Naive B cell (primary cell): ENCODE measurements at regions not wholly inside any gene's neighbourhood (a gene's known extent, or its start where the extent isn't known, plus 50 kb on each side); places are given as distances from the start of the nearest gene placed in this dataset.

Source experiments
- ATAC-seq, 2 donors: fragments of 150-1000 bp; cut with Tn5 transposase; 2 replicates each; pipeline ENCODE4 v1.10.0; 2021; ENCODE audit warnings: low read depth in 2 of 2, mild to moderate bottlenecking in 2 of 2, moderate library complexity in 2 of 2
- DNase-seq: peaks from one replicate; pipeline ENCODE4 v3.0.0; 2022
- H3K27ac Mint-ChIP-seq, 6 donors: one replicate each; pipeline ENCODE4 v1.8.0; 2020 to 2022; ENCODE audit warnings: mild to moderate bottlenecking in 6 of 6, mixed read lengths in 6 of 6, moderate library complexity in 5 of 6, inconsistent platforms in 2 of 6
- H3K27me3 Mint-ChIP-seq, 3 donors: one replicate each; pipeline ENCODE4 v1.8.0; 2021 to 2022; ENCODE audit warnings: mixed read lengths in 3 of 3, mild to moderate bottlenecking in 1 of 3
- H3K36me3 Mint-ChIP-seq, 2 donors: one replicate each; pipeline ENCODE4 v1.8.0; 2020 to 2022; ENCODE audit warnings: mixed read lengths in 2 of 2, inconsistent platforms in 1 of 2, mild to moderate bottlenecking in 1 of 2
- H3K4me1 Mint-ChIP-seq, 3 donors: one replicate each; pipeline ENCODE4 v1.8.0; 2020 to 2022; ENCODE audit warnings: mixed read lengths in 3 of 3, inconsistent platforms in 1 of 3, mild to moderate bottlenecking in 1 of 3, moderate library complexity in 1 of 3
- H3K4me3 Mint-ChIP-seq, 8 donors: one replicate each; pipeline ENCODE4 v1.8.0; 2020 to 2022; ENCODE audit warnings: mild to moderate bottlenecking in 8 of 8, mixed read lengths in 8 of 8, moderate library complexity in 8 of 8, inconsistent platforms in 2 of 8
- H3K9me3 Mint-ChIP-seq, 7 donors: one replicate each; pipeline ENCODE4 v1.8.0; 2020 to 2022; ENCODE audit warnings: mixed read lengths in 7 of 7, mild to moderate bottlenecking in 5 of 7, inconsistent platforms in 2 of 7, moderate library complexity in 1 of 7

DNA sequence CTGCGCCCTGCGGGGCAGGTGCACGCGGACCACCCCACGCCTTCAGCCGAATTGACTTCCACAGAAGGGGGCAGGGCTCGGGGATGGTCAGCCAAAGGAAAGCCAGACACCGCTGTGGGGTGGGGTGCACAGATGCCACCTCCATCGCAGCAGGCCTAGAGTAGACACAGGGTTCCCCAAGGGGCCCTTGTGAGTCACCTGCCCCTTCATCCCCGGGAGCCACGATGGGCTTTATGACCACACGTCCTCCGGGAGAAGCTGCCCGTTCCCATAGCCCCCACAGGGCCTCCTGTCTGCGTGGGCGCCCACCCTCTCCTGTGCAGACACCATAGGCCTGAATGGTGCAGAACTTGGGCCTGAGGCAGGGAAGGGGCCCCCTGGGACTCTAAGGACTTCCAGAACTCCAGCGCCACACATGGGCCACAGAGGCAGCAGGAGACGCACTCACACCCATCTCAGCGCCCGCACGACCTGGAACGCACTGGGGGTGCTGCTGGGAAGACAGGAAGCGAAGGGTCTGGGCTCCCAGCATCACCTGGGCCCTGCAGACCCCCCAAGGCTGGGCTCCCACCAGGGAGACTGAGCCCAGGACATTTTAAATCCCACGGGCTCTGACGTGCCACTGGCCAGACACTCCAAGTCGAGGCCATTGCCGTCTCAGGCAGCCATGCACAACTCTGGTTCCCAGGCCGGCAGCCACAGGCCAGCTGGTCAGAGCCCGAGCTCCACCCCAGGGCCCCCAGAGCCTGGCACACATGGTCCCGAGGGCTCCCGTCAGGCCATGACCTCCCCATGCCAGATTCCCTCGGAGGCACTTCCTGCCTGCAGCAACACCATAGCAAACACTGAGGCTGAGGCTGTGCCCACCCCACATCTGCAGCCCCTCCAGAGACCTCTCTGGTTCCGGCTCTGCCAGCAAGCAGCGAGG is 134.2 kb downstream of the DLL1 start:
- no peak overlapping the region for H3K4me3 Mint-ChIP-seq
- DNase-seq = no peak

DNA sequence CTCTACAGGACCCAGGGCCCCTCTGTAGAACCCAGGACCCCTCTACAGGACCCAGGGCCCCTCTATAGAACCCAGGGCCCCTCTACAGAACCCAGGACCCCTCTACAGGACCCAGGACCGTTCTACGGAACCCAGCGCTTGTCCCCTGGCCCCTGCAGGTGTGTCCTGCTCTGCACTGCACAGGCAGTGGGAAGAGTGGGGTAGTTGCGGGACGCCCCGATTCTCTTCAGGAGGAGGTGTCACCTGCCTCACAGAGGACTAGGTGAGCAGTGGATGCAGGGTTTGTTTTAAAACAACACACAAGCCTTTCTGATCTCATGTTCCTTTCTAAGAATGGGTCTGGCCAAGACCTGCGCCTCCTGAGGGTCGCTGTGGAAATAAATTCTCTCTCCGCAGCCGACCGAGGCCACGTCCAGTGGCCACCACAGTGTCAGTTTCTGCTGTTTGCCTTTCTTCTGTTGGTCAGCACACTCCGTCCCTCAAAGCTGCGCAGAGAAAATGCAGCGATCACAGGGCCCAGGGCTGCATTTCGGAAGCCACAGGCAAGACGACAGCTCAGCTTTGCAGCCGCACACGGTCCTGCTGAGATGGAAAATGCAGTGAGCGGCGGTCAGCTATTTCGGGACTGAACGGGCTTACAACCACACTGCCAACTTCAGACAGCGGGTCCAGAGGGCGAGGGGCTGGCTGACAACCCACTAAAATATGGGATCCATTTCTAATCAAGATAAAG is 135.2 kb downstream of the DLL1 start:
- Mint-ChIP-seq H3K36me3 (no peaks in the 10 kb centered on the region), H3K27me3 (peaks cover 18 to 36% (median 36%) of the 10 kb centered on the region in 3 donors), H3K9me3 (no peaks in the 10 kb centered on the region), H3K4me3 (no peak overlapping the region), H3K27ac (no peak overlapping the region), H3K4me1 (no peaks in the 10 kb centered on the region)
- DNase-seq (no peak), ATAC-seq (no peak)

More for the DNA sequence above, 134.2 kb downstream of the DLL1 start:
- Mint-ChIP-seq H3K36me3 (no peaks in the 10 kb centered on the region), H3K27me3 (peaks cover 11 to 25% (median 25%) of the 10 kb centered on the region in 3 donors), H3K27ac (no peak overlapping the region), H3K4me1 (no peaks in the 10 kb centered on the region), H3K9me3 (no peaks in the 10 kb centered on the region)
- no peak for ATAC-seq

DNA sequence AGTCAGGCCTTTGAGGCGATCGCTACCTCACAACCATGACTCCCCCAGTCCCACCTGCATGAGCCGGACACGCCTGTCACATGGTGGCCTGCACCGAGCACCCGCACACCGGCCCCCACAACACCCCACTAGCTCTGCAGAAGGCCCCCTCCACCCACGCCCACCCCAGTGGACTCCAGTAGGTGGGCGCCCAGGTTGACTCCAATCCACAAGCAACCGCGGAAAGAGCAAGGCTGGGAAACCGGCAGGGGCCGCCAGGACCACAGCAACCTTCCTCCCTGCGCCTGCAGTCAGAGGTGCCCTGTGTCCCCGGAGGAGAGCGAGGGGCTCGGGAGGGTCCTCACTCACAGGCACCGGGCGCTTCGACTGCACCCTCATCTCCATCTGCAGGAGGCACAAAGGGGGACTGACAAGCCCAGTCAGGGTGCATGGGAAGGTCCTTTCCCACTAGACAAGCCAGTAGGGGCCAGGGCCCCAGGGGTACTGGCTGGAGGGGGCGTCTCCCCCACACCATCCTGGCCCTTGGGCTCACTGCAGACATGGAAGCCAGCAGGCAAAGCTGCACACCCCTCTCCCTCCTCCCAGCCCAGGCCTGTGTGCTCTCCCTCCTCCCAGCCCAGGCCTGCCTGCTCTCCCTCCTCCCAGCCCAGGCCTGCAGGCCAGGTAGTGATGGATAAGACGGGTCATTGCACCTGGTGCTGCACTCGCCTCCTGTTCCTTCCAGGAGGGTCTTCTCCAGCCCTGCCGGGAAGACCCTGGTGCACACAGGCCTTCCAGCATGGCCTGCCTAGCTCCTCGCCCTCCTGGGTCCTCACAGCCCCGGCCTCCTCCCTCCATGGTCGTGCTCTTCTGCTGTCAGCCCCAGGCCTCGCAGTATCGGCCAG is 137.2 kb downstream of the DLL1 start:
- no peak overlapping the region for H3K27ac Mint-ChIP-seq
- H3K4me3 Mint-ChIP-seq = no peak overlapping the region

DNA sequence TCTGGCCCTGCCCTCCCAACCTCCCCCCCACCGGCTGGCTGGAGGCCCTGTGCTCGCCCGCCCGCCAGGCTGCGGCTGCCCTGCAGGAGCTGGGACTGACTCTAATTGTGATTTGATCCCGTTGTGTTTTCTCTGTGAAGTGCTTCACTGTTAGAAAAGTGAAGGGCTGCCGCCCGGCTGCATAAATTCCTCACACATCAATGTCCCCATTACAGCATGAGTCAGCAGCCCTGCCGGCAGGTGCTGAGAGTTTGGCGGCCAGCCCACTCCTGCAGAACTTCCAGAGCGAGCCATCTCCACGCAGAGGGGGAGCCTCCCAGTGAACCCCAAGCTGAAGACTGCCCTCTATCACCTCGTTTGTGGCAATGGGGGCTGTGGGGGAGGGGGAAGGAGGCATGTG is 137.9 kb downstream of the DLL1 start:
- DNase-seq = no peak
- Mint-ChIP-seq H3K27me3 (peaks cover 21 to 63% (median 61%) of the 10 kb centered on the region in 3 donors), H3K9me3 (no peaks in the 10 kb centered on the region), H3K27ac (no peak overlapping the region), H3K4me1 (peaks cover 12 to 15% (median 14%) of the 10 kb centered on the region in 3 donors), H3K4me3 (no peak overlapping the region), H3K36me3 (no peaks in the 10 kb centered on the region)
- no peak for ATAC-seq

More for the DNA sequence above, 137.2 kb downstream of the DLL1 start:
- DNase-seq (no peak), ATAC-seq (no peak)
- peaks cover 5 to 8% (median 7%) of the 10 kb centered on the region in 3 donors for H3K4me1 Mint-ChIP-seq
- no peaks in the 10 kb centered on the region for H3K36me3 Mint-ChIP-seq
- H3K27me3 Mint-ChIP-seq = peaks cover 18 to 56% (median 55%) of the 10 kb centered on the region in 3 donors
- no peaks in the 10 kb centered on the region for H3K9me3 Mint-ChIP-seq

DNA sequence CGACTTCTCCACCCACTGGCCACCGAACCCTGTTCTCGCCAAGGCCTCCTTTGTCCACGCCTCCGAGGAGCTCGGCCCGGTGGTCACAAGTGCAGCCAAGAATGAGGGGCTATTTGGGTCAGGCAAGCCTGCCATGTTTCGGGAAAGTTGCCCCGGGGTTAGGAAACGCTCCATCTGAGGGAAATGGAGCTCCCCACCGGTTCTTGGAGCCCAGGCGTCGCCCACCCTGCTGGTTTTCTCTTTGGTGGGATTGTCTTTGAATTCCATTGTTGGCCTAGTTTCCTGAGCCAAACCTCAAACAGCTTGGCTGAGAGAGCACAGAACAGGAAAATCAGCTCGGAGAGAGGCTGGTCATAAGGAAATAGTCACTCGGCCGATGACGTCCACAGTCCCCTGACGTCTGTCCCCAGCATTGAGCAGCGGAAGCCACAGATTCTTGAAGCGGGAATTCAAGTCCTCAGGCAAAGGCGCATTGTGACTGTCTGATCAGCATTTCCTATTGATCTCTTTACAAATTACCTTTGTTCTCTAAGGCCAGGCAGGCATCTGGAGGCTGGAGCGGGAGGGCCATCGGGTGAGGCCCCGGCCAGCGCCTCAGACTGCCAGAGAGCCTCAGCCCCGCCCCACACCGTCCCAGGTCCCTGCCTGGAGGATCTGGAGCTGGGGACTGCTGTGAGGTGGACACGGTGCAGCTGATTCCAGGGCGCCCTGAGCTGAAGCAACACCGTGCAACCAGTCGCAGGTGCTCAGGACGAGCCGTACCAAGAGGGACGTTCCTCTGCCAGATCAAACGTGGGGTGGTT is 138.6 kb downstream of the DLL1 start:
- Mint-ChIP-seq H3K4me3 (peak overlapping the region in 1 of 8 donors; percentile 20), H3K9me3 (no peaks in the 10 kb centered on the region), H3K4me1 (peaks cover 15 to 21% (median 20%) of the 10 kb centered on the region in 3 donors), H3K36me3 (no peaks in the 10 kb centered on the region), H3K27me3 (peaks cover 21 to 64% (median 61%) of the 10 kb centered on the region in 3 donors), H3K27ac (no peak overlapping the region)
- DNase-seq (no peak), ATAC-seq (no peak)

DNA sequence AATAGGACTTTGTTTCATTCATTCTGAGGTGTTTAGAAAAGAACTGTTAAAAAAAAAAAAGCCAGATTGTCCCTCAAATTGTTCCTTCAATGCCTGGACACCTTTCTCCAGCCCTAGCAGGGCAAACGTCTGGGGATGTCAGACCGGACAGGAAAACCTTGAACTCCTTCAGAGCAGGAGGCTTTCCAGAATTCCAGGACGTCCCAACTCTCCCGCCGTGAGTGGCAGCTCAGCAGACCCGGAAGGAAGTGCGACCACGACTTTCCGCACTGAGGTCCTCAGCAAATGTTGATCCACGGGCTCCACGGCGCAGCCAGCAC is 139.1 kb downstream of the DLL1 start:
- H3K4me1 Mint-ChIP-seq = peaks cover 18 to 25% (median 21%) of the 10 kb centered on the region in 3 donors
- no peaks in the 10 kb centered on the region for H3K36me3 Mint-ChIP-seq
- no peaks in the 10 kb centered on the region for H3K9me3 Mint-ChIP-seq
- no peak for ATAC-seq
- no peak overlapping the region for H3K27ac Mint-ChIP-seq
- DNase-seq = no peak
- no peak overlapping the region for H3K4me3 Mint-ChIP-seq
- peaks cover 21 to 66% (median 64%) of the 10 kb centered on the region in 3 donors for H3K27me3 Mint-ChIP-seq

DNA sequence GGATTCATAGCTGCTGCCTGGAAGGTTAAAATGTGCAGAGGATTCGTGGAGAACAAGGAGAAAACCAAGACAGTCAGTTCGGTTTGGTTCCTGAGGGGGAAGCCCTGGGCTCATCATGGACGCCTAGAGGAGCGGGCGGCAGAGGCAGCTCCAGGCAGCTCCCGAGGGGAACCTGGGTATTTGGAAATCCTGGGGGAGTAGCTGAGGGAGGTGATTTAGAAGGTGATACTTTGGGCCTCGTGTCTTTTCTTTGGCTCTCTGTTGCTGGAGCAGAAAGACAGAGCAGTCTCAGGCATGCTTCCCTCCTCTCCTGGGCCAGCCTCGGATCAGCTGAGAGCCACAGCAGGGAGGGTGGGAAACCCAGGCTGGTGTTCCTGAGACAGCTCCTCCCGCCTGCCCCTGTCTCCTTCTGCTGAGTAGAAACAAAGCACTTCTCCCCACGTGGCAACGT is 139.5 kb downstream of the DLL1 start:
- Mint-ChIP-seq H3K9me3 (no peaks in the 10 kb centered on the region), H3K4me3 (no peak overlapping the region), H3K27ac (no peak overlapping the region), H3K36me3 (no peaks in the 10 kb centered on the region), H3K4me1 (peaks cover 21 to 27% (median 21%) of the 10 kb centered on the region in 3 donors), H3K27me3 (peaks cover 21 to 68% (median 64%) of the 10 kb centered on the region in 3 donors)
- no peak for DNase-seq
- ATAC-seq = no peak

DNA sequence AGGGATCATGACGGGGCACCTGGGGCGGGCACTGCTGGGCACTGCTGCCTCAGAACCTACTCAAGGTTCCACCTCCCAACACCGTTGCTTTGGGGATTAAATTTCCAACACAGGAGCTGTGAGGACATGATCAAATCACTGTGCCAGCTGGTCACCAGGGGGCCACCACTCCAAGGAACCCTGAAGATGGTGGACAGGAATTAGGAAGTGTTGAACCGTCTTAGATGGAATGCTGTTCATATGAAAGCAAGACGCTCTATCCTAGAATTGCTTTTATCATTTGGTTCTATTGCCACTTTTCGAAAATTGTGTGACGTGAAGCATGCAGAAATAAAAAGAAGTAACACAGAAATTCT is 140.3 kb downstream of the DLL1 start:
- no peak for DNase-seq
- no peaks in the 10 kb centered on the region for H3K36me3 Mint-ChIP-seq
- H3K27me3 Mint-ChIP-seq = peaks cover 17 to 68% (median 64%) of the 10 kb centered on the region in 3 donors
- H3K27ac Mint-ChIP-seq = no peak overlapping the region
- no peak for ATAC-seq
- peaks cover 0 to under 1% (median 0%) of the 10 kb centered on the region in 7 donors for H3K9me3 Mint-ChIP-seq
- H3K4me3 Mint-ChIP-seq = no peak overlapping the region
- peaks cover 21 to 27% (median 21%) of the 10 kb centered on the region in 3 donors for H3K4me1 Mint-ChIP-seq

DNA sequence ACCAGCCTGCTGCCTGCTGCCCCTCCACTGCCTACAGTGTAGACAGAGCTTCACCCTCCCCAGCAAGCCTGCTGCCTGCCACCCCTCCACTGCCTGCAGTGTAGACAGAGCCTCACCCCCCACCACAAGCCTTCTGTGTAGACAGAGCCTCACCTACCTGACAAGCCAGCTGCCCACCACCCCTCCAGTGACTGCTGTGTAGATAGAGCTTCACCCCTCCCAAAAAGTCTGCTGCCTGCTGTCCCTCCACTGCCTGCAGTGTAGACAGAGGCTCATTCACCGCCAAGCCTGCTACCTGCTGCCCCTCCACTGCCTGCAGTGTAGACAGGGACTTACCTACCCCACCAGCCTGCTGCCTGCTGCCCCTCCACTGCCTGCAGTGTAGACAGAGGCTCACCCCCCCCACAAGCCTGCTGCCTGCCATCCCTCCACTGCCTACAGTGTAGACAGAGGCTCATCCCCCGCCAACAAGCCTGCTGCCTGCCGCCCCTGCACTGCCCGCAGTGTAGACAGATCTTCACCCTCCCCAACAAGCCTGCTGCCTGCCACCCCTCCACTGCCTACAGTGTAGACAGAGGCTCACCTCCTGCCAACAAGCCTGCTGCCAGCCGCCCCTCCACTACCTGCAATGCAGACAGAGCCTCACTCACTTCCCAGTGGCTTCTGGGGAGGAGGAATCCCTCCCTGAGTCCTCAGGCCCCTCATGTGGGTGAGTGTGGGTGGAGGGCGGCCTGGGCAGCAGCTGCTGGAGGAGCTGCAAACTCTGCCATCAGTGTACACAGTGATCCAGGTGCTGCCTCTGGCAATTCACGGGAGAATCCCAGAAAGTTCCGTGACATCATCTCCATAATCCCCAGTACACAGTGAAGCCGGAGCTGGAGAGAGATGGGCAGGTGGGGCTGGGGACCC is 140.9 kb downstream of the DLL1 start:
- ATAC-seq (no peak), DNase-seq (no peak)
- peak overlapping the region in 2 of 6 donors; percentile 20 to 67 for H3K27ac Mint-ChIP-seq
- peaks cover 21 to 28% (median 21%) of the 10 kb centered on the region in 3 donors for H3K4me1 Mint-ChIP-seq
- peak overlapping the region in 2 of 8 donors; percentile 15 to 73 for H3K4me3 Mint-ChIP-seq
- peaks cover 0 to 2% of the 10 kb centered on the region in 2 donors for H3K36me3 Mint-ChIP-seq
- H3K27me3 Mint-ChIP-seq = peaks cover 17 to 68% (median 64%) of the 10 kb centered on the region in 3 donors
- H3K9me3 Mint-ChIP-seq = peaks cover 0 to 3% (median under 1%) of the 10 kb centered on the region in 7 donors

DNA sequence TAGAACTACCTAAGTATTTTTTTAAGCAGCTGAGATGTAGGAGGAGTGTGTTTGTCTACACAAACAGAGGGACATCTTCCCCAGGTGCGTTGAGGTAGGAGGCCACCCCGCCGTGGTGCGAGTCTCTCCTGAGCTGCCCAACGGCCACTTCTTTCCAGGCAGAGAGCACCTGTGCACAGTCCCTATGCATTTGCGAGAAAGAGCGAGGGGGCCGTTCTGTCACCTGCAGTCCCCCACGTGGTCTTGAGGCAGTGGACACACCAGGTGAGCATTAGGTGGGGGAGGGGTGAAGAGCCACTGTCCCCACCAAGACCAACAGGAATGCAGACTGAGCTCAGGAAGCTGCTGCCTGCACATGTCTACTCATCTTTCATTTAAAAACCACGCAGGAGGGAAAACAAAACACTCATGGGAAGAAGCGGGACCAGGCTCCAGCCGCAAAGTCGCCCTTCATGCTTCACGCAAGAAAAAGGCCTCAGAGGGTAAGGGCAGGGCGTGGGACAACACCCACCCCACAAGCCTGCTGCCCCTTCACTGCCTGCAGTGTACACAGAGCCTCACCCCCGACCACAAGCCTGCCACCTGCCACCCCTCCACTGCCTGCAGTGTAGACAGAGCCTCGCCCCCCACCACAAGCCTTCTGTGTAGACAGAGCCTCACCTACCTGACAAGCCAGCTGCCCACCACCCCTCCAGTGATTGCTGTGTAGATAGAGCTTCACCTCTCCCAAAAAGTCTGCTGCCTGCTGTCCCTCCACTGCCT is 142.0 kb downstream of the DLL1 start:
- Mint-ChIP-seq H3K27me3 (peaks cover 17 to 65% (median 60%) of the 10 kb centered on the region in 3 donors), H3K9me3 (peaks cover 4 to 13% (median 6%) of the 10 kb centered on the region in 7 donors), H3K27ac (peak overlapping the region in 3 of 6 donors; percentile 13 to 86 (median 42)), H3K4me3 (peak overlapping the region in 5 of 8 donors; percentile 7 to 76 (median 65)), H3K4me1 (peaks cover 21 to 38% (median 28%) of the 10 kb centered on the region in 3 donors), H3K36me3 (peaks cover 0 to 8% of the 10 kb centered on the region in 2 donors)
- ATAC-seq (no peak), DNase-seq (no peak)
